ENCODE measurements at regions not wholly inside any gene's neighbourhood (a gene's known extent, or its start where the extent isn't known, plus 50 kb on each side); places are given as distances from the start of the nearest gene placed in this dataset.

DNA sequence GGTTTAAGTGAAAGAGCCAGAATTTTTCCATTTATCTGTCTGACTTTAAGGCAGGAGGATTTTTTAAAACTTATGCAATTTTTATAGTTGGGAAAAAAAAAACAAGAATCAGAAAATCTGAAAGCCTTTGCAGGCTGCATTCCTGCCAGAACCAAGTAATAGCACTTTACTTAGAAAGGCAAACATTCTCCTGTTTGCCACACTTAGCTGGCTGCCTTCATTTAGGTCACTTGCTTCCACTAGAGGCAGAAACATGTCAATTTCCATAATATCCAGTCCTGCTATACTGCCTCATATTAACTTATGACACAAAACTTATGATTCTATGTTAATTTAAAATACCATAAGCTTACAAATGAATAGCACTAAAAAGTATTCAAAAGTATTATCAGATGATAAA lies 425.8 kb downstream of the FRK start:
- TF ChIP-seq USF1 (IDR thresholded peaks at IDR 0.05; ENCODE audit: borderline replicate concordance, low read depth) (no peak), RCOR1 (IDR thresholded peaks at IDR 0.05; ENCODE audit: low read length) (no peak), YY1 (IDR thresholded peaks at IDR 0.05; ENCODE audit: low read depth) (no peak), JUND (IDR thresholded peaks at IDR 0.05) (no peak), TAF1 (IDR thresholded peaks at IDR 0.05; ENCODE audit: borderline replicate concordance, low read depth, low read length) (no peak), POLR2AphosphoS5 (IDR thresholded peaks at IDR 0.05; ENCODE audit: low read depth, low read length) (no peak), TEAD4 (IDR thresholded peaks at IDR 0.05; ENCODE audit: borderline replicate concordance, insufficient read depth) (no peak)
- TF ChIP-seq, protein P1, sequence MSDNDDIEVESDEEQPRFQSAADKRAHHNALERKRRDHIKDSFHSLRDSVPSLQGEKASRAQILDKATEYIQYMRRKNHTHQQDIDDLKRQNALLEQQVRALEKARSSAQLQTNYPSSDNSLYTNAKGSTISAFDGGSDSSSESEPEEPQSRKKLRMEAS (IDR thresholded peaks at IDR 0.05; ENCODE audit: low read depth): no peak
- TF ChIP-seq, protein P2, sequence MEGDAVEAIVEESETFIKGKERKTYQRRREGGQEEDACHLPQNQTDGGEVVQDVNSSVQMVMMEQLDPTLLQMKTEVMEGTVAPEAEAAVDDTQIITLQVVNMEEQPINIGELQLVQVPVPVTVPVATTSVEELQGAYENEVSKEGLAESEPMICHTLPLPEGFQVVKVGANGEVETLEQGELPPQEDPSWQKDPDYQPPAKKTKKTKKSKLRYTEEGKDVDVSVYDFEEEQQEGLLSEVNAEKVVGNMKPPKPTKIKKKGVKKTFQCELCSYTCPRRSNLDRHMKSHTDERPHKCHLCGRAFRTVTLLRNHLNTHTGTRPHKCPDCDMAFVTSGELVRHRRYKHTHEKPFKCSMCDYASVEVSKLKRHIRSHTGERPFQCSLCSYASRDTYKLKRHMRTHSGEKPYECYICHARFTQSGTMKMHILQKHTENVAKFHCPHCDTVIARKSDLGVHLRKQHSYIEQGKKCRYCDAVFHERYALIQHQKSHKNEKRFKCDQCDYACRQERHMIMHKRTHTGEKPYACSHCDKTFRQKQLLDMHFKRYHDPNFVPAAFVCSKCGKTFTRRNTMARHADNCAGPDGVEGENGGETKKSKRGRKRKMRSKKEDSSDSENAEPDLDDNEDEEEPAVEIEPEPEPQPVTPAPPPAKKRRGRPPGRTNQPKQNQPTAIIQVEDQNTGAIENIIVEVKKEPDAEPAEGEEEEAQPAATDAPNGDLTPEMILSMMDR (IDR thresholded peaks at IDR 0.05): no peak

Data from SK-N-SH (cell line).